ENCODE measurements at regions not wholly inside any gene's neighbourhood (a gene's known extent, or its start where the extent isn't known, plus 50 kb on each side); places are given as distances from the start of the nearest gene placed in this dataset.

DNA sequence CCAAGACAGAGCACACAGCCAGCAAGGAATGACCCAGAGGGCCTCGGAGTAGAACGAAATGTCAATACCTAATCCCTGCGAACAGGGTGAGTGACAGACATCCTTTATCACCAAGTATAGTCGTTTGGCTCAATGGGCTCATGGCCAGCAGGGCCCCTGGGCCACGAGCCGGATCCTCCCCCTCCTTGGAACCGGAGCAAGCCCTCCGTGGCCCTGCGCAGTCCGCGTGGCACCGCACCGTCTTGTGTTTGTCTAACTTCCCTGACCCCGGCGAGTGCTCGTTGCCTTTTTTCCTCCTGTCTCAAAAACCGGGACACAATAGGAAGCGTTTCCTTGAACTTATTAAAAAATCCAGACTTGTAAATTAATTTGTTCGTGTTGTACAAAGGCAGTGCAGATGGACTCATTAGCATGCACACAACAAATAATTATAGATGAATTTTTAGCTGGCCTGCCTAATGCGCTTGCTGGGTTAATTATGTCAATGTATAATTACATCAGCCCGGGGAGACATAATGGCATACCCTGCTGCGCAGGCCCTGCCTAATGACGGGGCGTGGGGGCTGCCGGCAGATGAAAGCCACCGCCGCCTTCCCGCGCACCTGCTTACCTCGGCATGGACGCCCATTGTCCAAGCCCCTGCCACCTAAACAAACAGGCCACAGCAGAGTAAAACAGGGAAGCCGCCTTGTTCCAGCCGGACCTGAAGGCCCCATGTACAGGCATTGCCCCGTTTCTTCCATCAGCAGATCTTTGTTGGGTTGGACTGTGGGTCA is 81.6 kb downstream of the PHETA1 start (continued):
- TF ChIP-seq ZSCAN23 (tag by site-specific recombination; IDR thresholded peaks at IDR 0.05) = no peak

DNA sequence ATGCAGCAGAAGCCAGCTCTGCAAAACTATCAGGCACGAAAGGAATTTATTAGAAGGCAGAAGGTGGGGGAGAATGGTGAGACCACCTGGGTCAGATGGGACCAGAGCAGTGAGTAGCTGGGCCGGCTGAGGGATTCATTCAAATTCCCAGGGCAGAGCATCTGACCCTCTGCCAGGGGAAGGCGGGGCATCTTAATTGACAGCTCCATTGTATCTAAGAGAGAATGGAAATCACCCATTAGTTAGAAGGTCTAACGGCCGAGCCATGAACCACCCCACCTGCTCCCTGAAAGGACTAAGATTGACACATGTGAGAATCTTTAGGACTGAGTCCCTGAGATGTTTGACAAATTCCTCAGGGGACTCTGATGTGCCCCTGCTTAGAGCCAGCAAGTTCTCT is 83.7 kb downstream of the PHETA1 start:
- H3K4me3 ChIP-seq (ENCODE audit: low read depth, low read length) = no peak overlapping the region
- CTCF ChIA-PET = interaction anchor here (1.2 to 4.4 kb wide), 2 partner anchors 14 to 261 kb away, joined by 3 to 22 read pairs; no protein-coding TSS in a partner anchor
- no peaks in the 10 kb centered on the region for H3K9me3 ChIP-seq (ENCODE audit: control insufficient read depth, insufficient read depth, low read depth, low read length)
- TF ChIP-seq, protein P1, sequence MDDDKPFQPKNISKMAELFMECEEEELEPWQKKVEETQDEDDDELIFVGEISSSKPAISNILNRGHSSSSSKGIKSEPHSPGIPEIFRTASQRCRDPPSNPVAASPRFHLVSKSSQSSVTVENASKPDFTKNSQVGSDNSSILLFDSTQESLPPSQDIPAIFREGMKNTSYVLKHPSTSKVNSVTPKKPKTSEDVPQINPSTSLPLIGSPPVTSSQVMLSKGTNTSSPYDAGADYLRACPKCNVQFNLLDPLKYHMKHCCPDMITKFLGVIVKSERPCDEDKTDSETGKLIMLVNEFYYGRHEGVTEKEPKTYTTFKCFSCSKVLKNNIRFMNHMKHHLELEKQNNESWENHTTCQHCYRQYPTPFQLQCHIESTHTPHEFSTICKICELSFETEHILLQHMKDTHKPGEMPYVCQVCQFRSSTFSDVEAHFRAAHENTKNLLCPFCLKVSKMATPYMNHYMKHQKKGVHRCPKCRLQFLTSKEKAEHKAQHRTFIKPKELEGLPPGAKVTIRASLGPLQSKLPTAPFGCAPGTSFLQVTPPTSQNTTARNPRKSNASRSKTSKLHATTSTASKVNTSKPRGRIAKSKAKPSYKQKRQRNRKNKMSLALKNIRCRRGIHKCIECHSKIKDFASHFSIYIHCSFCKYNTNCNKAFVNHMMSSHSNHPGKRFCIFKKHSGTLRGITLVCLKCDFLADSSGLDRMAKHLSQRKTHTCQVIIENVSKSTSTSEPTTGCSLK (tag by site-specific recombination; IDR thresholded peaks at IDR 0.05) = no peak
- TF ChIP-seq ZNF266 (tag by site-specific recombination; IDR thresholded peaks at IDR 0.05; ENCODE audit: low read depth) = no peak
- TF ChIP-seq, protein P2, sequence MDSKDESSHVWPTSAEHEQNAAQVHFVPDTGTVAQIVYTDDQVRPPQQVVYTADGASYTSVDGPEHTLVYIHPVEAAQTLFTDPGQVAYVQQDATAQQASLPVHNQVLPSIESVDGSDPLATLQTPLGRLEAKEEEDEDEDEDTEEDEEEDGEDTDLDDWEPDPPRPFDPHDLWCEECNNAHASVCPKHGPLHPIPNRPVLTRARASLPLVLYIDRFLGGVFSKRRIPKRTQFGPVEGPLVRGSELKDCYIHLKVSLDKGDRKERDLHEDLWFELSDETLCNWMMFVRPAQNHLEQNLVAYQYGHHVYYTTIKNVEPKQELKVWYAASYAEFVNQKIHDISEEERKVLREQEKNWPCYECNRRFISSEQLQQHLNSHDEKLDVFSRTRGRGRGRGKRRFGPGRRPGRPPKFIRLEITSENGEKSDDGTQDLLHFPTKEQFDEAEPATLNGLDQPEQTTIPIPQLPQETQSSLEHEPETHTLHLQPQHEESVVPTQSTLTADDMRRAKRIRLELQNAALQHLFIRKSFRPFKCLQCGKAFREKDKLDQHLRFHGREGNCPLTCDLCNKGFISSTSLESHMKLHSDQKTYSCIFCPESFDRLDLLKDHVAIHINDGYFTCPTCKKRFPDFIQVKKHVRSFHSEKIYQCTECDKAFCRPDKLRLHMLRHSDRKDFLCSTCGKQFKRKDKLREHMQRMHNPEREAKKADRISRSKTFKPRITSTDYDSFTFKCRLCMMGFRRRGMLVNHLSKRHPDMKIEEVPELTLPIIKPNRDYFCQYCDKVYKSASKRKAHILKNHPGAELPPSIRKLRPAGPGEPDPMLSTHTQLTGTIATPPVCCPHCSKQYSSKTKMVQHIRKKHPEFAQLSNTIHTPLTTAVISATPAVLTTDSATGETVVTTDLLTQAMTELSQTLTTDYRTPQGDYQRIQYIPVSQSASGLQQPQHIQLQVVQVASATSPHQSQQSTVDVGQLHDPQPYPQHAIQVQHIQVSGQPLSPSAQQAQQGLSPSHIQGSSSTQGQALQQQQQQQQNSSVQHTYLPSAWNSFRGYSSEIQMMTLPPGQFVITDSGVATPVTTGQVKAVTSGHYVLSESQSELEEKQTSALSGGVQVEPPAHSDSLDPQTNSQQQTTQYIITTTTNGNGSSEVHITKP (tag by site-specific recombination; IDR thresholded peaks at IDR 0.05) = no peak
- TF ChIP-seq YY2 (tag by site-specific recombination; IDR thresholded peaks at IDR 0.05) = no peak
- TF ChIP-seq, protein P3, sequence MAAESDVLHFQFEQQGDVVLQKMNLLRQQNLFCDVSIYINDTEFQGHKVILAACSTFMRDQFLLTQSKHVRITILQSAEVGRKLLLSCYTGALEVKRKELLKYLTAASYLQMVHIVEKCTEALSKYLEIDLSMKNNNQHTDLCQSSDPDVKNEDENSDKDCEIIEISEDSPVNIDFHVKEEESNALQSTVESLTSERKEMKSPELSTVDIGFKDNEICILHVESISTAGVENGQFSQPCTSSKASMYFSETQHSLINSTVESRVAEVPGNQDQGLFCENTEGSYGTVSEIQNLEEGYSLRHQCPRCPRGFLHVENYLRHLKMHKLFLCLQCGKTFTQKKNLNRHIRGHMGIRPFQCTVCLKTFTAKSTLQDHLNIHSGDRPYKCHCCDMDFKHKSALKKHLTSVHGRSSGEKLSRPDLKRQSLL (tag by site-specific recombination; IDR thresholded peaks at IDR 0.05) = no peak
- TF ChIP-seq EGR2 (tag by site-specific recombination; IDR thresholded peaks at IDR 0.05; ENCODE audit: low read depth) = no peak
- no peak for TF ChIP-seq ZNF670 (tag by site-specific recombination; IDR thresholded peaks at IDR 0.05; ENCODE audit: low read depth)
- TF ChIP-seq, protein P4, sequence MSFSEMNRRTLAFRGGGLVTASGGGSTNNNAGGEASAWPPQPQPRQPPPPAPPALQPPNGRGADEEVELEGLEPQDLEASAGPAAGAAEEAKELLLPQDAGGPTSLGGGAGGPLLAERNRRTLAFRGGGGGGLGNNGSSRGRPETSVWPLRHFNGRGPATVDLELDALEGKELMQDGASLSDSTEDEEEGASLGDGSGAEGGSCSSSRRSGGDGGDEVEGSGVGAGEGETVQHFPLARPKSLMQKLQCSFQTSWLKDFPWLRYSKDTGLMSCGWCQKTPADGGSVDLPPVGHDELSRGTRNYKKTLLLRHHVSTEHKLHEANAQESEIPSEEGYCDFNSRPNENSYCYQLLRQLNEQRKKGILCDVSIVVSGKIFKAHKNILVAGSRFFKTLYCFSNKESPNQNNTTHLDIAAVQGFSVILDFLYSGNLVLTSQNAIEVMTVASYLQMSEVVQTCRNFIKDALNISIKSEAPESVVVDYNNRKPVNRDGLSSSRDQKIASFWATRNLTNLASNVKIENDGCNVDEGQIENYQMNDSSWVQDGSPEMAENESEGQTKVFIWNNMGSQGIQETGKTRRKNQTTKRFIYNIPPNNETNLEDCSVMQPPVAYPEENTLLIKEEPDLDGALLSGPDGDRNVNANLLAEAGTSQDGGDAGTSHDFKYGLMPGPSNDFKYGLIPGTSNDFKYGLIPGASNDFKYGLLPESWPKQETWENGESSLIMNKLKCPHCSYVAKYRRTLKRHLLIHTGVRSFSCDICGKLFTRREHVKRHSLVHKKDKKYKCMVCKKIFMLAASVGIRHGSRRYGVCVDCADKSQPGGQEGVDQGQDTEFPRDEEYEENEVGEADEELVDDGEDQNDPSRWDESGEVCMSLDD (tag by site-specific recombination; IDR thresholded peaks at IDR 0.05) = no peak
- no peak for TF ChIP-seq ZNF830 (tag by site-specific recombination; IDR thresholded peaks at IDR 0.05; ENCODE audit: low read depth)
- TF ChIP-seq SETDB1 (IDR thresholded peaks at IDR 0.05; ENCODE audit: insufficient read length, low read length) = no peak
- no peak for TF ChIP-seq ZNF610 (tag by site-specific recombination; IDR thresholded peaks at IDR 0.05; ENCODE audit: borderline replicate concordance)
- TF ChIP-seq, protein P5, sequence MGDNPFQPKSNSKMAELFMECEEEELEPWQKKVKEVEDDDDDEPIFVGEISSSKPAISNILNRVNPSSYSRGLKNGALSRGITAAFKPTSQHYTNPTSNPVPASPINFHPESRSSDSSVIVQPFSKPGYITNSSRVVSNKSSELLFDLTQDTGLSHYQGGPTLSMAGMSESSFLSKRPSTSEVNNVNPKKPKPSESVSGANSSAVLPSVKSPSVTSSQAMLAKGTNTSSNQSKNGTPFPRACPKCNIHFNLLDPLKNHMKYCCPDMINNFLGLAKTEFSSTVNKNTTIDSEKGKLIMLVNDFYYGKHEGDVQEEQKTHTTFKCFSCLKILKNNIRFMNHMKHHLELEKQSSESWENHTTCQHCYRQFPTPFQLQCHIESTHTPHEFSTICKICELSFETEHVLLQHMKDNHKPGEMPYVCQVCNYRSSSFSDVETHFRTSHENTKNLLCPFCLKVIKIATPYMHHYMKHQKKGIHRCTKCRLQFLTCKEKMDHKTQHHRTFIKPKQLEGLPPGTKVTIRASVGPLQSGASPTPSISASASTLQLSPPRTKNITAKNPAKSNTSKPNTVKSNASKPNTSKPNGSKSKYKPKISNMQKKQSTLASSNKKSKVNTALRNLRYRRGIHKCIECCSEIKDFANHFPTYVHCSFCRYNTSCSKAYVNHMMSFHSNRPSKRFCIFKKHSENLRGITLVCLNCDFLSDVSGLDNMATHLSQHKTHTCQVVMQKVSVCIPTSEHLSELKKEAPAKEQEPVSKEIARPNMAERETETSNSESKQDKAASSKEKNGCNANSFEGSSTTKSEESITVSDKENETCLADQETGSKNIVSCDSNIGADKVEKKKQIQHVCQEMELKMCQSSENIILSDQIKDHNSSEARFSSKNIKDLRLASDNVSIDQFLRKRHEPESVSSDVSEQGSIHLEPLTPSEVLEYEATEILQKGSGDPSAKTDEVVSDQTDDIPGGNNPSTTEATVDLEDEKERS (tag by site-specific recombination; IDR thresholded peaks at IDR 0.05) = no peak
- TF ChIP-seq ZNF19 (tag by site-specific recombination; IDR thresholded peaks at IDR 0.05; ENCODE audit: low read depth) = no peak
- no peaks in the 10 kb centered on the region for H3K4me1 ChIP-seq (ENCODE audit: control insufficient read depth, insufficient read depth, low read length)
- POLR2A ChIA-PET = no interaction called here
- H3K36me3 ChIP-seq (ENCODE audit: control insufficient read depth in 2 of 2, insufficient read depth in 1 of 2, low read length in 2 of 2) = no peaks in the 10 kb centered on the region
- H3K27ac ChIP-seq (ENCODE audit: extremely low read depth, low read depth, low read length) = no peak overlapping the region

Measured in HEK293 (cell line).